HG03108 (cell line): ENCODE measurements at regions not wholly inside any gene's neighbourhood (a gene's known extent, or its start where the extent isn't known, plus 50 kb on each side); places are given as distances from the start of the nearest gene placed in this dataset.
"Not testable (repeated sequence)": the region's sequence is repeated elsewhere in the genome, so short reads cannot be mapped to it uniquely, and the experiment has no call there.

ENCODE experiments used
- ATAC-seq: cut with Tn5 transposase; IDR thresholded peaks from one replicate; pipeline ENCODE4 v1.9.1; 2021; ENCODE audit warnings: moderate library complexity; ENCODE audit not compliant: unreplicated experiment

DNA sequence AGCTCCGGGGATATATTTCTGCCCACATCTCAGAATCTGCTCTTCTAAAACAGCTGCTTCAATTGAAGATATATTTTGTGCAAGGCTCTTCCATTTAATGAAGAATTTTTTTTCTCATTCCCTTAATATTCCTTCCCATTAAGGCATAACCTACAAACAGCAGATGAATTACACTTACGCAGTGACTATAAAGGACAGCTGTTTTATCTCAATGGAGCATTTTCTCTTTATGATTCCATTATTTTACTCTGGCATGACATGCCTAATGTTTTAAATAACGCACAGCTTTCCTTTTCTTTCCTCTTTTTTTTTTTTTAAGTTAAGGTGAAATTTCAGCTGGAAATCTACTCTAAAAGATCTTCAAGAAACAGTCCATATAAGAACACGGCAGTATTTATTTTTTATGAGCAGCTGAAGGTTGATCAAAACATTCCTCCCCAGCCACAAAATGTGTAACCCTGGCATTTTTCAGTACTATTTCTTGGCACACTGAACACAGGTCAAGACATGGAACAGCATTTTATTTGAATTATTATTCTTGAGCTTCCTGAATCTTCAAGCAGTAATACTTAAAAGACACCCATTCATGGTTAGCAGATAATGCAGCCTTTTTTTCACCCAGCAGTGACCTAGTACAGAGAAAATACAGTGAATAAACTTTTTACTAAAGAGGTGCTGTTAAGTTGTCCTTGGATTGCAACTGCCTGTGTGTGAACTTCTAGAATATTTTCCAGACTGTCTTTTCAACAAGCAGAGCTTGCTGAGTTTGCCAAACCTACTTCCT is 118.1 kb upstream of the FOXN3 start:
- ATAC-seq: no peak

DNA sequence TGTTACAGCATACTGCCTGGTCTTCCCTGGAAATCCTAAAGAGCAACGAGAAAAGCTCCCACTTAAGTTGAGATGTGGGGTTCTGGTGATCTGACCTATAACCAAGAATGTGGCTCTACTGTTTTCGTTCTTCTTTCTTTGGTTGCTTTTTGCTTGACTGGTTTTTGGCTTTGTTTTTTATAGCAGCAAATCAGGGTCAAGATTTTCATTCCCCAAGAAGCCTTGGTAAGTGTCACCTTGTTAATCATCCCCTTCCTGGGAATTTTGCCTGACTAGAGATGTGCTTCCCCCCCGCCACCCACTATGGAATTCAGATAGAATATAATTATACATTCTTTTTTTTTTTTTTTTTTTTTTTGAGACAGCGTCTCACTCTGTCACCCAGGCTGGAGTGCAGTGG is 116.7 kb upstream of the FOXN3 start:
- ATAC-seq: no peak

DNA sequence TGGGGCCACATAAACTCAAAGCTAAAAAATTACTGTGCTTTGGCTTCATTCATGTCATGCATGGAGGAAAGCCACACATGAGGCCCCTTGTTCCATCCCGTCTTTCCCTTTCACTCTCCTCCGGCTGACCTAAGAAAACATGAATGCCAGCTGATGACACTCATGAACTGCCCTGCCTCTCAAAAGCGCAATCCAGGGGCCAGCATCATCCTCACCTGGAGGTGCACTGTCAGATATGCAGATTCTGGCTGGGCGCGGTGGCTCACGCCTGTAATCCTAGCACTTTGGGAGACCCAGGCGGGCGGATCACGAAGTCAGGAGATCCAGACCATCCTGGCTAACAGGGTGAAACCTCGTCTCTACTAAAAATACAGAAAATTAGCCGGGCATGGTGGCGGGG is 116.1 kb upstream of the FOXN3 start:
- no peak for ATAC-seq

DNA sequence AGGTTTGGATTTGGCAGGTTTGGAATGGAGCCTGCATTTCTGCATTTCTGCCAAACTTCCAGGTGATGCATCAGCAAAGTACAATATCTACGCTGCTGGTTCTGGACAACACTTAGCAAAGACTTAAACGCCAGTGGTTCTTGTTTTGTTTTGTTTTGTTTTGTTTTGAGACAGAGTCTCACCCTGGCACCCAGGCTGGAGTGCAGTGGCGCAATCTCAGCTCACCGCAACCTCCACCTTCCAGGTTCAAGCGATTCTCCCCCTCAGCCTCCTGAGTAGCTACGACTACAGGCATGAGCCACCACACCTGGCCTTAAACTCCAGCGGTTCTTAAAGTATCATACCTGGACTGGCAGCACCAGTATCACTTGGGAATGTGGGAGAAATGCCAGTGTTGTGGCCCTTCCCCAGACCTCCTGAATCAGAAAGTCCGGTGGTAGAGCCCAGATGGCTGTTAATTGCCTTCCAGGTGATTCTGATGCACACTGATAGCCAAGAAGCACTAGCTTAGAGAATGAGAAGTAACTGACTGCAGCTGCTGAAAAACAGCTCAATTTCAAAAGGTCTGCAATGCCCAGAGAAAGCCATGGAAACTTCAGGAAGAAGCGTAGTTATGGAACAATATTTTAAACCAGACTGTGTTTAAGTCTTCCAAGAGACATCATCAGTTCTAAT is 114.8 kb upstream of the FOXN3 start:
- ATAC-seq: no peak

DNA sequence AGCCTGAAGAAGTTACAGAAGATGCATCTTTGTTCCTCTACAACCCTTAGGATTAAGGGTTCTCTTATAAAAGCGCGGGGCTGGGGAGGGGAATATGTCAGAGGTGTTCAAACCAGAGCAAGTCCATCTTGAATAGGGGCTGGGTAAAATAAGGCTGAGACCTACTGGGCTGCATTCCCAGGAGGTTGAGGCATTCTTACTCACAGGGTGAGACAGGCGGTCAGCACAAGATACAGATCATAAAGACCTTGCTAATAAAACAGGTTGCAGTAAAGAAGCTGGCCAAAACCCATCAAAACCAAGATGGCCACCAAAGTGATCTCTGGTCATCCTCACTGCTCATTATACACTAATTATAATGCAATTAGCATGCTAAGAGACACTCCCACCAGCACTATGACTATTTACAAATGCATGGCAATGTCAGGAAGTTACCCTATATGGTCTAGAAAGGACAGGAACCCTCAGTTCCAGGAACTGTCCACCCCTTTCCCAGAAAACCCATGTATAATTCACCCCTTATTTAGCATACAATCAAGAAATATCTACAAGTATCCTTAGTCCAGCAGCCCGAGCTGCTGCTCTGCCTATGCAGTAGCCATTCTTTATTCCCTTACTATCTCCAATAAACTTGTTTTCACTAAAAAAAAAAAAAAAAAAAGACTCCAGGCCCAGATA is 108.1 kb upstream of the FOXN3 start:
- ATAC-seq: no peak

DNA sequence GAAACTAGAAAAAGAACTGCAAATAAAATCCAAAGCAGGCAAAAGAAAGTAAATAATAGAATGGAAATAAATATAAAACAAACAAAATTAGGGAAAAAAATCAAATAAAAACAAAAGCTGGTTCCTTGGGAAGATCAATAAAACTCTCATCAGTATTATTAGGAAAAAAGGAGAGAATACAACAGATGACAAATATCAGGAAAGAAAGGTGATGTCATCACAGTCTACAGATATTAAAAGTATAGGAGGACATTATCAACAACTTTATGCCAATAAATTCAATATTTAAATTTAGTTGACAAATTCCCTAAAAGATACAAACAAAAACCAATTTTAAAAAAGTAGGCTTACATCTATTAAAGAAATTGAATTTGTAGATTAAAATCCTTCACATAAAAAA is 107.4 kb upstream of the FOXN3 start:
- no peak for ATAC-seq

DNA sequence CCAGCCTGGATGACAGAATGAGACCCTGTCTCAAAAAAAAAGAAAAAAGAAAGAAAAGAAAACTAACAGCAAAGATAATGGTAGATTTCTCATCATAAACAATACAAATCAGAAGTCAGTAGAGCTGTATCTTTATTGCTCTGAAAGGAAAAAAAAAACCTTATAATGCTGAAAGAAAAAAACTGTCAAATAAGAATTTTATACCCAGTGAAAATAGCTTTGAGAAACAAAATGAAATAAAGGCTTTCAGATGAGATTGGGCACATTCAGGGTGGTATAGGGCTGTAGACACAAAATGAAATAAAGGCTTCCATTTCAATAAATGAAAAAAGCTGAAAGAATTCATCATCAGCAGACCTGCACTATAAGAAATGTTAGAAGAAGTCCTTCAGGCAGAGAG is 105.0 kb upstream of the FOXN3 start:
- ATAC-seq: no peak

DNA sequence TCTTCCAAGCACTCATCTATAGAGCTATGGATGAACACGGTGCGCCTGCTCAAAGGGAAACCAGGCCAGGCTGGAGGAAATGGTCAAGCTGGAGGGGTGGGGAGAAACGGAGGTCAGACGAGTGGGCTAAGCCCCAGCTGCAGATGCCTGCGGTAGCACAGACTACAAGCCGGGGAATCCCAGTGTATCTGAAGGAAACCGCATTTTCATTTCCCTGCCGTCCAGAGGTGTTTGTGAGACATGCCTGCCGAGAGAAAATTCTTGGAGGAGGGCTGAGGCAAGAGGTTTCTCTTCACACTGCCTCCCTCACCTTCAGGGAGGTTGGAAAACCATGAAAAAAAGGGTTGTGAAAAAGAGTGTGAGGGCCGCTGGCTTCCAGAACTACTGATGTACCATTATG is 102.0 kb upstream of the FOXN3 start:
- no peak for ATAC-seq

DNA sequence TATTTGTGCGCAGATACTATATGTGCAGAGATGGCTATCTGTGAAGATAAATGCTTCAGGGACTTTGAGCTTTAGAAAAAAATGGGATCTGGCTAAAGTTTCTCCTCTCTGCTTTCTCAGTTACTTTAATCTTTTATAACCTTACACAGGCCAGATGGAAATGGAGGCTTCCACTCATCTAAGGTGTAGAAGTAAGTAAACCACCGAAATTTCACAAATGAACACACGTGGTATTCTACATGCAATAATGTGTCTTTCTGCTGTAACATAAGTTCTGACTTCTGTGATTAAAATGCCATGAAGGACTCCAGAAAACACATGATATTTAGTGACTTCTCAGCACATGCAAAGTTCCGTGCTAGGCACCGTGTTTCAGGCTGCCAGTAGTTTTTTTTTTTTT is 99.1 kb upstream of the FOXN3 start:
- ATAC-seq: no peak

DNA sequence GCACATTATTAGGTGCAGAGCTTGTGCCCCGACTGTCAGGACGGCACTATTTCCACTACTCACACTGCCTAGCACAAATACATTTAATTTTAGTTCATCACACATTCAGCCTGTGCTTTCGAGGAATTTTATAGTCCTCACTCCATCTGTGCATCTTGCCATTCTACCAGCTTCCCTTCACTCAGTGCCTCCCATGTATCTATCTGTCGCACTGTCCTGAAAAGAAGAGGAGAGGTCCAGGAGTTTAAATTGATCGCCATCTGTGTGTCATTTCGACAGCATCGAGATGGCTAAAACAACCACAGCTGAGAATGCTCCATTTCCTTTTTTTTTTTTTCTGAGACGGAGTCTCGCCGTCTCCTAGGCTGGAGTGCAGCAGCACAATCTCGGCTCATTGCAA is 97.6 kb upstream of the FOXN3 start:
- no peak for ATAC-seq

DNA sequence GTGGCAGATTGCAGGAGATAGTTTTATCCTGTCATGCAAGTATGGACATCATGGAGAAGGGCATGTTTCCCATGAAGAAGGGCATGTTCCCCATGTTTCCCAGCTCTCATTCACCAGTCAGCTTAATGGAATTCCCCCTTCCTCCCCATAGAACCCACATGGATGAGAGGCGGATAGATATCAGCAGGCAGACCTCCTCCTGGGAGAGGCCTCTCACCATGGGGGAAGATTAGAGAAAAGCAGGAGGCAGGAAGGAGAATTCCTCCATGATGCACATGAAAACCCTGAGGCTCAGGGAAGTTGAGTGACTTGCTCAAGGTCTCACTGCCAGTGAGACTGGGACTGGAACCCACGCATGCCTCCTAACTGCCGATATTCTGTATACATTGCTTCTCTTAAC is 92.9 kb upstream of the FOXN3 start:
- no peak for ATAC-seq

DNA sequence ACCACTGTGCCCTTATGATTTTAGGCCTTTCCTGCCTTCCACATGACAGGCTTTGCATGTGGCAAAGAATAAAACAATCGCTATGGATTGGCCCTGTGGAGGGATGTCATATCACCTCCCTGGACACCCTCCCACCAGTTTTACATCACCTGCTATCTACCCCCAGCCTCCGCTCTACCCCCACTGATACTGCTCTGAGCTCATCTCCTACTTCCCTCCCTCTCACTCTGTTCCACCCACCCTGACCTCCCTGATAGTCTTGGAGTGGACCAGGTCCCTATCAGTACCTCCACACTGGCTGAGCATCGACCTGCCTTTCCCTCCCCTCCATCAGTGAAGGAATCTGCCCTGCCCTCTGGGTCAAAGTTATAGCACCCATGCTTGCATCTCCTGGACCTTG is 91.8 kb upstream of the FOXN3 start:
- ATAC-seq: no peak

DNA sequence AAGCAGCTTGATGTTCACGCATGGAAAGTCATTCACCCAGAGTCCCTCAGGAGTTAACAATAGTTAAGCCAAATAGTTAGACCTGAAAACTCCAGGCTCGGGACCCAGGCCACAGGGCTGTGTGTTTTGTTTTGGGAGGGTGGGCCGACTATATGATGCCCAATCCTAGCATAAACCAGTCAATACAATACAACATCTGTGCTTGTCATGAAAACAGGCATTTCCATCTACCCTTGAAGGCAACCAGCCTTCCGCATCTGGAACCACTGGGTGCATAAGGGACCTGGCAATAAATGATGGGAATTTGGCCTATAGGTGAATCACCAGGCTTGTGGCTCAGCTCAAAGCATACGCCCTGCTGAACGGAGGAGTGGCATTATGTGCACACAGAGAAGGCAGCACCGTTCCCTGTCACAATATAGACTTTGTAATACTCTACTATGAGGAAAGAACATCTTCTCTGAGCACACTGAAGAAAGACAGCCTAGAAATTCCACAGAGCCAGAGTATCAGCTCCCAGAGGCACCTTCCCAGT is 91.0 kb upstream of the FOXN3 start:
- ATAC-seq: no peak

DNA sequence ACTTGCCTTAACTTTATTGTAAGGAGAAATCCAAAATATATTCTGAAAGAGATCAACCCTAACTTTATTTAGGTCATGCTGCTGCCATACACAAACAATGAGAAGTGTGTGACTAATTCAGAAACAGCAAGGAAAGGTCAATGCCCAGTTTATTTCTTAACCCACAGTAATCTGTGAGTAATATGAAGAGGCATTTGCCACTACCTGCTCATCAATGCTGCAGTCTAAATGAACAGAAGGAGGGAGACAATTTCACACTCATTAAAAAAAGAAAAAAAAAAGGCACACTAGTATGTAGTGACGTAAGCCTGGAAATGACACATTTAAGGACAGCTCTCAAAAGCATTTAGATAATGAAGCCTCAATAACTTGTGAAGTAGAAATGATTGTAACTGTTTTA is 90.5 kb upstream of the FOXN3 start:
- no peak for ATAC-seq

DNA sequence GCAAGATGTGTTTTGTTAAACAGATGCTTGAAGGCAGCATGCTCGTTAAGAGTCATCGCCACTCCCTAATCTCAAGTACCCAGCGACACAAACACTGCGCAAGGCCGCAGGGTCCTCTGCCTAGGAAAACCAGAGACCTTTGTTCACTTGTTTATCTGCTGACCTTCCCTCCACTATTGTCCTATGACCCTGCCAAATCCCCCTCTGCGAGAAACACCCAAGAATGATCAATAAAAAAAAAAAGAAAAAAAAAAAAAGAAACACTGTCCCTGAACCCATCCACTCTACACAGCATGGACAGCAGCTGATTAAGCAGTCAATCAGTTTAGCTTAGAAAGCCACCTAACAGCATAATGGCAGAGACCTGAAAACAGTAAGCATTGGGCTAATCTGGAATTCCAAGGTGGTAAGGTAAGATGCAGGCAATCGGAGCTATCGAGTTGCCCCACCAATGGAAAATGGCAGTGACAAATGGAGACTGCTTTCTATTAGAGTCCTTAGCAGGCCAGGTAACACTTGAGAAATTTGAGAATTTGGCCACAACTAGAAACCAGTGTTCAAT is 89.9 kb upstream of the FOXN3 start:
- ATAC-seq: not testable (repeated sequence)

DNA sequence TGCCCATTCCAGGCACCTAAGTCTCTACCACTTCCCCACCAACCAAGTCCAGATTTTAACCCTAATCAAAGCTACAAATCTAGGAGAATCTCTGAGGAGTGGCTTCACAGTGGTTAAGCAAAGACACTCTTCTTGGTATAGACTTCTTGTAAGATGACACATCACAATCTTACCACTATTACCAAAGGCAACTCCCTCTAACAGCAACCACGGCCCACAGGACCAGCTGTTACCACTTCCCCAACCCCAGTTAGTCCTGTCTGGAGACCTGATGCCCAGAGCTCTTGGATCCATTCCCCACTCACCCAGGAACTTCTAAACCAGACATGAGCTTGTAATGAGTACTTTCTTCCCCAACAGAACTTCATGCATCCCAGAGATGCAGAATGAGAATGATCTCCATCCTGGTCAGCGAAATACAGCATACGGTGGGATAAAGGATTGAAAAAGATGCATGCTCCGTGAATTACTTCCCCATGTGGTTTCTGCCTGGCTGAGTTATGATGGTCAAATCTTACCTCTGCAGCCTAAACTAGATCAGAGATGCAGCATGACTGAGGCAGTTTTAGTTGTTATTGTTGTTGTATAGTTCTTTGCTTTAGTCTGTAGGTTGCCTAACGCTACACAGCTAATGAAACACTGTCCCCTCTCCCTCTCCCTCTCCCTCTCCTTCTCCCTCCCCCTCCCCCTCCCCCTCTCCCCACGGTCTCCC is 87.7 kb upstream of the FOXN3 start:
- ATAC-seq: peak; percentile 64

DNA sequence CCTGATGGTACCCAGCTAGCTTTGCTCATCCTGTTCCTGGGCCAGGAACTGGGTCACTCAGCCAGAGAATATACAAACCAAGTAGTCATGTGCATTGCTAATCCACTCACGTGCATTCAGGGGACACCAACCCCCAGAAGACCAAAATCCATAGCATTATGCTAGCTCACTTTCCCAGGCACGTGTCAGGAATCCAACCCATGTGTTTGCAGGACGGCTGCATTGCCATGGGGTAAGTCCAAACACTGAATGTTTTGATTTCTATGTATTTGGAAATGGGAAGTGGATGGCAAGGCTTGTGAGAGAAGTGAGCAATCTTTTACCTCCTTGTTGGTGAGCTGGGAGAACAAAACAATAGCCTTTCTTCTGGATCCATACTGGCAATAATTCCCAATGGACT is 87.1 kb upstream of the FOXN3 start:
- no peak for ATAC-seq

DNA sequence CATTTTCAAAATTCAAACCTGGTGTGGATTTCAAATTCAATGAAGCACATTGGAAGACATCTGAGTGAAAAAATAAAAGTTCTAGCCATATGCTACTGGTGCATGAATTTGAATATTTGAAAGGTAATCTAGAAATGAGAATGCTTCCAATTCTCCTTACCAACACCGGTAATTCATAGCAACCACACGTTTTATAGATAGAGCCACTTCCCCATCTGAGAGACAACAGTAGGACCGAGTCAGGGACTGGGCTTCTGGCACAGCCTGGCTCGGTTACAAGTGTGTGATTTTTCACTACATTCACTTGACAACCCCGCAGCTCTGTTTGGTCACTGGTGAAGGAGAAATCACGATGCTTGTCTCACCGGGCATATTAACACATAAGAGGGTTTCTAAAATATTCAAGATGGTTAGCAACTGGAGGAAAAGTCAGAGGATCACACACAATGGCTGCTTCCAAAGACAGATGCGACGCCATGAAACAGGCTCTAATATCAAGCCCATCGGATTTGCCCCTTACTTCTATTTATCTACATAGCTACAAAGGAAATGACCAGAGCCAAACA is 86.5 kb upstream of the FOXN3 start:
- ATAC-seq: no peak

DNA sequence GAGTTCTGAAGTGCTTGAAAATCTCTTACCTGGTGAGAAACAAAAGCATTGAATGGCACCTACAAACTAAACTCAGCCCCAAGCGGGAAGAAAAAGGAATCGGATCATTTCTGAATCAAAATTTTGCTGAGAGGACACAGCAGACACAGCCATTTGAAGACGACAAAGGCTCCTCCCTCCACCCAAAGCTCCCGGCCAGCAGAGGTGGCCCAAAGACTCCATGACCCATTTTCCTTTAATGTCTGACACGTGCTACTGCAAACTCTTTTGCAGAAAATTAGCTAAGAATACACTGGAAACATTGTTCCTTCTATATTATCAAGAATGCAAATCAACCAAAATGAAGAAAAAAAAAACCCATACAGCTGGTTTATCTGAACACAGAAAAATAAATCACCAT is 85.9 kb upstream of the FOXN3 start:
- ATAC-seq: no peak

DNA sequence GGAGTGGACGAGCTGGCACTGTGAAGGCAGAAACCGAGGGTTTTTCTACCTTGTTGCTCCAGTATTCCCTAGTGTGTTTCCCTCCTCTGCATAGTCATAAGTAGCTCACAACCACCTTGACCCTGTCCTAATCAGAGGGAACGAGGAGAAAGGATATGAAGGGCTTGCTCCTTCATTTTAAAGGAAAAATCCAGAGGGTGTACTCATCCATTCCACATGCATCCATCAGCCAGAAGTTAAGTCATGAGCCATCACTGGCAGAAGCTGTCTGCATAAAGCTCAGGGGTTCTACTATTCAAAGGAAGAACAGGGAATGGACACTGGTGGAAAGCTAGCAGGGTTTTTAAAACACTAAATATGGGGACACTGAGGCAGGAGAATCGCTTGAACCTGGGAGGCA is 84.3 kb upstream of the FOXN3 start:
- no peak for ATAC-seq

DNA sequence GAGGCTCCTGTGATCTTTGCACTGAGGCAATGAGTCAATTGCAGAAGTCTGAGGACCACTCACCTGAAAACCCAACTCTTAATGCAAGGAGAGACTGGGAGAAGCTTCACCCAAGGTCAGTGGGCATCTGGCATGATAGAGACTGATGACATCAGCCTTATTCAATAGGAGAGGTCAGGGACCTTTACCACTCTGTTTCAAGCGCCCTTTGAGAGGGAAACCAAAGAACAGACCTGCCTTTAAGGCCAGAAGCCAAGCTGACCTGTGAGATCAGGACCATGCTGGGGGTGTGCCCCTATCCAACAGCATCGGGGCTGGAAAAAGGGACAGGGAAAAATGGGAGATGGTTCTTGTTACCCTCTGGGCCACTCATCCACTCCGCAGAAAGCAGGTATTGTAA is 83.3 kb upstream of the FOXN3 start:
- ATAC-seq: no peak
